Liver (tissue), 8 donors: ENCODE measurements at regions not wholly inside any gene's neighbourhood (a gene's known extent, or its start where the extent isn't known, plus 50 kb on each side); places are given as distances from the start of the nearest gene placed in this dataset.
"Not testable (repeated sequence)": the region's sequence is repeated elsewhere in the genome, so short reads cannot be mapped to it uniquely, and the experiment has no call there.

Experiments used
- DNase-seq: peaks from one replicate; pipeline ENCODE4 v3.0.0-alpha.2; 2017; ENCODE audit warnings: low spot score
- H3K27ac ChIP-seq, 2 donors: one replicate each; pipeline ENCODE4 v1.7.0; 2013; ENCODE audit warnings: inconsistent platforms in 2 of 2, low read length in 2 of 2, control low read depth in 1 of 2, low read depth in 1 of 2, mild to moderate bottlenecking in 1 of 2
- H3K27me3 ChIP-seq, 4 donors: one replicate each; pipeline versions ENCODE4 v1.6.1 to v1.7.0; 2013; ENCODE audit warnings: low read length in 3 of 4, inconsistent platforms in 1 of 4, mild to moderate bottlenecking in 1 of 4, moderate library complexity in 1 of 4; ENCODE audit not compliant: control insufficient read depth in 4 of 4, insufficient read depth in 4 of 4
- H3K36me3 ChIP-seq, 4 donors: one replicate each; pipeline versions ENCODE4 v1.6.1 to v1.7.0; 2013; ENCODE audit warnings: low read length in 3 of 4, mild to moderate bottlenecking in 3 of 4, low read depth in 1 of 4, moderate library complexity in 1 of 4; ENCODE audit not compliant: control insufficient read depth in 4 of 4, insufficient read depth in 3 of 4
- H3K4me1 ChIP-seq, 4 donors: one replicate each; pipeline versions ENCODE4 v1.6.1 to v1.7.0; 2013; ENCODE audit warnings: low read length in 3 of 4, mild to moderate bottlenecking in 3 of 4, moderate library complexity in 1 of 4; ENCODE audit not compliant: control insufficient read depth in 4 of 4, insufficient read depth in 4 of 4
- H3K4me3 ChIP-seq, 3 donors: one replicate each; pipeline versions ENCODE4 v1.6.1 to v1.7.0; 2013; ENCODE audit warnings: low read length in 3 of 3, control low read depth in 1 of 3, low read depth in 1 of 3, mild to moderate bottlenecking in 1 of 3
- H3K9ac ChIP-seq, 2 donors: one replicate each; pipeline ENCODE4 v1.7.0; 2013; ENCODE audit warnings: low read length in 2 of 2, mild to moderate bottlenecking in 2 of 2, moderate library complexity in 2 of 2, control low read depth in 1 of 2, low read depth in 1 of 2
- H3K9me3 ChIP-seq, 4 donors: one replicate each; pipeline versions ENCODE4 v1.6.1 to v1.7.0; 2013; ENCODE audit warnings: low read length in 3 of 4; ENCODE audit not compliant: control insufficient read depth in 4 of 4
- ATF3 ChIP-seq: IDR thresholded peaks from 2 replicates; pipeline ENCODE4 v1.6.1; 2016; ENCODE audit warnings: antibody characterized with exemption
- CTCF ChIP-seq: fragments of 150-350 bp; IDR thresholded peaks from 2 replicates; pipeline ENCODE4 v1.5.1; 2017; ENCODE audit warnings: improper control_type of control experiment, low read depth, low read length; ENCODE audit not compliant: missing input control
- EGR1 ChIP-seq, 2 donors: IDR thresholded peaks; 2 replicates each; pipeline ENCODE4 v1.6.1; 2016 to 2018; ENCODE audit warnings: antibody characterized with exemption in 2 of 2, low read depth in 2 of 2
- FOXA2 ChIP-seq: IDR thresholded peaks from 2 replicates; pipeline ENCODE4 v1.6.1; 2016; ENCODE audit warnings: antibody characterized with exemption
- HNF4A ChIP-seq, 2 donors: conservative IDR thresholded peaks; 2 replicates each; pipeline ENCODE4 v1.6.1; 2016; ENCODE audit warnings: antibody characterized with exemption in 2 of 2, mild to moderate bottlenecking in 2 of 2
- JUND ChIP-seq, 2 donors: IDR thresholded peaks; 2 replicates each; pipeline ENCODE4 v1.6.1; 2016; ENCODE audit warnings: antibody characterized with exemption in 2 of 2
- MAX ChIP-seq: IDR thresholded peaks from 2 replicates; pipeline ENCODE4 v1.6.1; 2016; ENCODE audit warnings: antibody characterized with exemption
- NR2F2 ChIP-seq: IDR thresholded peaks from 2 replicates; pipeline ENCODE4 v1.6.1; 2016; ENCODE audit warnings: antibody characterized with exemption
- REST ChIP-seq: IDR thresholded peaks from 2 replicates; pipeline ENCODE4 v1.6.1; 2016; ENCODE audit warnings: antibody characterized with exemption, mild to moderate bottlenecking
- SP1 ChIP-seq: IDR thresholded peaks from 2 replicates; pipeline ENCODE4 v1.6.1; 2018; ENCODE audit warnings: antibody characterized with exemption, mild to moderate bottlenecking
- WGBS: extraction: QIAGEN DNeasy Blood & Tissue Kit; methylation state at CpG from one replicate; pipeline ENCODE4 v1.1.7; 2013; 5-methylcytosine and 5-hydroxymethylcytosine counted together
- donor health status: healthy.
- donor health status: healthy.
- donor health status: healthy.
- donor health status: healthy.
- donor health status: healthy.

DNA sequence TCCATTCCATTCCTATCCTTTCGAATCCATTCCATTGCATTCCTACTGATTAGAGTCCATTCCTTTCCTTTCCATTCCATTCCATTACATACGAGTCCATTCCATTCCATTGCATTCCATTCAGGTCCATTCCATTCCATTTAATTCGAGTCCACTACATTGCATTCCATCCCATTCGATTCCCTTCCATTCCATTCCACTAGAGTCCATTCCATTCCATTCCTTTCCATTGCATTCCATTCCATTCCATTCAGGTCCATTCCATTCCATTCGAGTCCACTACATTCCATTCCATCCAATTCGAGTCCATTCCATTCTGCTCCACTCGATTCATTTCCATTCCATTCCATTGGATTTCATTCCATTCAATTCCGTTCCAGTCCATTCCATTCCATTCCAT is 1133.6 kb downstream of the RPIA start:
- peaks cover 14 to 70% (median 34%) of the 10 kb centered on the region in 4 donors for H3K9me3 ChIP-seq
- H3K36me3 ChIP-seq = no peaks in the 10 kb centered on the region
- peak overlapping the region in 2 of 3 donors; percentile 11 to 30 for H3K4me3 ChIP-seq
- H3K4me1 ChIP-seq = no peaks in the 10 kb centered on the region
- H3K27me3 ChIP-seq = no peaks in the 10 kb centered on the region
- DNase-seq = no peak
- WGBS = 70% methylated on average over 8 of the region's 8 CpGs
- H3K27ac ChIP-seq = no peak overlapping the region
- no peak for TF ChIP-seq NR2F2
- TF ChIP-seq HNF4A (conservative IDR thresholded peaks at IDR 0.05) = no peak
- no peak for TF ChIP-seq EGR1 (IDR thresholded peaks at IDR 0.05; ENCODE audit: low read depth in 2 of 2)
- TF ChIP-seq REST = no peak
- TF ChIP-seq ATF3 = no peak
- no peak for TF ChIP-seq SP1
- TF ChIP-seq CTCF = no peak
- TF ChIP-seq MAX = no peak
- no peak for TF ChIP-seq FOXA2
- TF ChIP-seq JUND (IDR thresholded peaks at IDR 0.05) = no peak
- no peak overlapping the region for H3K9ac ChIP-seq

GRCh38 chr2:89826741-89827140 is 1135.3 kb downstream of the RPIA start:
- H3K4me1 ChIP-seq, DNase-seq, H3K36me3 ChIP-seq, H3K27ac ChIP-seq, H3K9ac ChIP-seq, H3K27me3 ChIP-seq: not testable (repeated sequence)
- WGBS = 60% methylated on average over 9 of the region's 9 CpGs
- peaks cover 12 to 52% (median 21%) of the 10 kb centered on the region in 4 donors for H3K9me3 ChIP-seq
- H3K4me3 ChIP-seq = peak overlapping the region in 2 of 3 donors; percentile 0 to 11

GRCh38 chr2:89827829-89828228 is 1136.4 kb downstream of the RPIA start:
- peaks cover 7 to 42% (median 17%) of the 10 kb centered on the region in 4 donors for H3K9me3 ChIP-seq
- DNase-seq = not testable (repeated sequence)
- WGBS = 47% methylated on average over 2 of the region's 2 CpGs

DNA sequence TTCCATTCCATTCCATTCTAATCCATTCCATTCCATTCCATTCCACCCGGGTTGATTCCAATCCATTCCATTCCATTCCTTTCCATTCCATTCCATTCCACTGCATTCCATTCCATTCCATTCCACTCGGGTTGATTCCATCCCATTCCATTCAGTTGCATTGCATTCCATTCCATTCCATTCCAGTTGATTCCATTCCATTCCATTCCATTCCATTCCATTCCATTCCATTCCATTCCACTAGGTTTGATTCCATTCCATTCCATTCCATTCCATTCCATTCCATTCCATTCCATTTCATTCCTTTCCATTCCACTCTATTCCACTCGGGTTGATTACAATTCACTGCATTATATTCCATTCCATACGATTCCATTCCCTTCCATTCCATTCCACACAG is 1136.9 kb downstream of the RPIA start:
- peaks cover 3 to 36% (median 17%) of the 10 kb centered on the region in 4 donors for H3K9me3 ChIP-seq
- H3K9ac ChIP-seq, H3K4me3 ChIP-seq, DNase-seq, H3K27ac ChIP-seq, H3K4me1 ChIP-seq, H3K27me3 ChIP-seq, H3K36me3 ChIP-seq: not testable (repeated sequence)
- WGBS = 57% methylated on average over 4 of the region's 4 CpGs

More at GRCh38 chr2:89827829-89828228, 1136.4 kb downstream of the RPIA start:
- not testable (repeated sequence) for H3K4me1 ChIP-seq, H3K36me3 ChIP-seq, H3K27ac ChIP-seq, H3K9ac ChIP-seq, H3K4me3 ChIP-seq, H3K27me3 ChIP-seq

GRCh38 chr2:89828961-89829631 is 1137.6 kb downstream of the RPIA start:
- WGBS = 50% methylated on average over 8 of the region's 8 CpGs
- peak overlapping the region in 1 of 3 donors; percentile 8 for H3K4me3 ChIP-seq
- H3K9me3 ChIP-seq = peaks cover 3 to 29% (median 15%) of the 10 kb centered on the region in 4 donors

More at GRCh38 chr2:89828961-89829631, 1137.6 kb downstream of the RPIA start:
- H3K27me3 ChIP-seq, H3K36me3 ChIP-seq, H3K27ac ChIP-seq, H3K4me1 ChIP-seq, DNase-seq, H3K9ac ChIP-seq: not testable (repeated sequence)
